ENCODE measurements at regions not wholly inside any gene's neighbourhood (a gene's known extent, or its start where the extent isn't known, plus 50 kb on each side); places are given as distances from the start of the nearest gene placed in this dataset.
"Not testable (repeated sequence)": the region's sequence is repeated elsewhere in the genome, so short reads cannot be mapped to it uniquely, and the experiment has no call there.

GRCh38 chr12:74105434-74105833 is 432.2 kb upstream of the ATXN7L3B start:
- Mint-ChIP-seq H3K36me3 (ENCODE audit: low read depth) (no peaks in the 10 kb centered on the region), H3K4me3 (no peak overlapping the region), H3K27ac (no peak overlapping the region), H3K4me1 (no peaks in the 10 kb centered on the region), H3K9me3 (no peaks in the 10 kb centered on the region), H3K27me3 (no peaks in the 10 kb centered on the region)
- ATAC-seq (replicated peaks) = no peak

GRCh38 chr12:74108729-74109128 is 428.9 kb upstream of the ATXN7L3B start:
- no peak overlapping the region for H3K4me3 Mint-ChIP-seq
- H3K9me3 Mint-ChIP-seq = no peaks in the 10 kb centered on the region
- H3K36me3 Mint-ChIP-seq (ENCODE audit: low read depth) = no peaks in the 10 kb centered on the region
- no peak for ATAC-seq (replicated peaks)
- H3K27ac Mint-ChIP-seq = no peak overlapping the region
- H3K4me1 Mint-ChIP-seq = no peaks in the 10 kb centered on the region
- no peaks in the 10 kb centered on the region for H3K27me3 Mint-ChIP-seq

- H3K36me3 Mint-ChIP-seq (ENCODE audit: low read depth) = no peaks in the 10 kb centered on the region
- H3K9me3 Mint-ChIP-seq = peaks cover 5% of the 10 kb centered on the region
- ATAC-seq (replicated peaks) = peak; percentile 14
- no peak overlapping the region for H3K27ac Mint-ChIP-seq
- H3K4me3 Mint-ChIP-seq = no peak overlapping the region
- no peaks in the 10 kb centered on the region for H3K27me3 Mint-ChIP-seq
- no peaks in the 10 kb centered on the region for H3K4me1 Mint-ChIP-seq
These were observed 425.8 kb upstream of the ATXN7L3B start for GRCh38 chr12:74111688-74112360.

- peaks cover 4% of the 10 kb centered on the region for H3K9me3 Mint-ChIP-seq
- no peak overlapping the region for H3K27ac Mint-ChIP-seq
- H3K36me3 Mint-ChIP-seq (ENCODE audit: low read depth) = no peaks in the 10 kb centered on the region
- no peaks in the 10 kb centered on the region for H3K4me1 Mint-ChIP-seq
- ATAC-seq (replicated peaks) = no peak
- H3K4me3 Mint-ChIP-seq = no peak overlapping the region
- no peaks in the 10 kb centered on the region for H3K27me3 Mint-ChIP-seq
These were observed 417.7 kb upstream of the ATXN7L3B start for GRCh38 chr12:74119811-74120362.

GRCh38 chr12:74120644-74121043 is 417.0 kb upstream of the ATXN7L3B start:
- H3K36me3 Mint-ChIP-seq (ENCODE audit: low read depth) = no peaks in the 10 kb centered on the region

GRCh38 chr12:74129702-74130101 is 407.9 kb upstream of the ATXN7L3B start:
- no peak overlapping the region for H3K4me3 Mint-ChIP-seq
- H3K4me1 Mint-ChIP-seq = no peaks in the 10 kb centered on the region
- peaks cover 10% of the 10 kb centered on the region for H3K9me3 Mint-ChIP-seq

More at GRCh38 chr12:74120644-74121043, 417.0 kb upstream of the ATXN7L3B start:
- Mint-ChIP-seq H3K27me3 (no peaks in the 10 kb centered on the region), H3K4me3 (no peak overlapping the region), H3K27ac (no peak overlapping the region), H3K9me3 (no peaks in the 10 kb centered on the region), H3K4me1 (no peaks in the 10 kb centered on the region)
- ATAC-seq (replicated peaks) = no peak

GRCh38 chr12:74144396-74144795 is 393.2 kb upstream of the ATXN7L3B start:
- Mint-ChIP-seq H3K9me3 (peaks cover 4% of the 10 kb centered on the region), H3K4me3 (no peak overlapping the region), H3K36me3 (ENCODE audit: low read depth) (no peaks in the 10 kb centered on the region), H3K4me1 (no peaks in the 10 kb centered on the region), H3K27me3 (no peaks in the 10 kb centered on the region), H3K27ac (no peak overlapping the region)
- no peak for ATAC-seq (replicated peaks)

More at GRCh38 chr12:74129702-74130101, 407.9 kb upstream of the ATXN7L3B start:
- no peaks in the 10 kb centered on the region for H3K27me3 Mint-ChIP-seq
- H3K36me3 Mint-ChIP-seq (ENCODE audit: low read depth) = no peaks in the 10 kb centered on the region
- no peak overlapping the region for H3K27ac Mint-ChIP-seq
- no peak for ATAC-seq (replicated peaks)

GRCh38 chr12:74145328-74145727 is 392.3 kb upstream of the ATXN7L3B start:
- no peaks in the 10 kb centered on the region for H3K36me3 Mint-ChIP-seq (ENCODE audit: low read depth)
- H3K27me3 Mint-ChIP-seq = no peaks in the 10 kb centered on the region
- H3K27ac Mint-ChIP-seq = no peak overlapping the region
- ATAC-seq (replicated peaks) = no peak
- H3K9me3 Mint-ChIP-seq = peaks cover 4% of the 10 kb centered on the region
- no peaks in the 10 kb centered on the region for H3K4me1 Mint-ChIP-seq
- no peak overlapping the region for H3K4me3 Mint-ChIP-seq

GRCh38 chr12:74148849-74149248 is 388.8 kb upstream of the ATXN7L3B start:
- H3K27me3 Mint-ChIP-seq = no peaks in the 10 kb centered on the region
- ATAC-seq (replicated peaks) = no peak
- H3K4me1 Mint-ChIP-seq = no peaks in the 10 kb centered on the region
- no peak overlapping the region for H3K4me3 Mint-ChIP-seq
- H3K9me3 Mint-ChIP-seq = peaks cover 4% of the 10 kb centered on the region
- H3K27ac Mint-ChIP-seq = no peak overlapping the region
- no peaks in the 10 kb centered on the region for H3K36me3 Mint-ChIP-seq (ENCODE audit: low read depth)

- no peak for ATAC-seq (replicated peaks)
- Mint-ChIP-seq H3K27ac (no peak overlapping the region), H3K27me3 (no peaks in the 10 kb centered on the region), H3K4me1 (no peaks in the 10 kb centered on the region), H3K9me3 (no peaks in the 10 kb centered on the region), H3K4me3 (no peak overlapping the region), H3K36me3 (ENCODE audit: low read depth) (no peaks in the 10 kb centered on the region)
These were observed 385.3 kb upstream of the ATXN7L3B start for GRCh38 chr12:74152370-74152769.

GRCh38 chr12:74166096-74166495 is 371.5 kb upstream of the ATXN7L3B start:
- Mint-ChIP-seq H3K36me3 (ENCODE audit: low read depth) (no peaks in the 10 kb centered on the region), H3K27ac (no peak overlapping the region), H3K27me3 (no peaks in the 10 kb centered on the region), H3K9me3 (no peaks in the 10 kb centered on the region), H3K4me1 (no peaks in the 10 kb centered on the region), H3K4me3 (no peak overlapping the region)
- ATAC-seq (replicated peaks) = no peak

- no peak for ATAC-seq (replicated peaks)
- no peaks in the 10 kb centered on the region for H3K36me3 Mint-ChIP-seq (ENCODE audit: low read depth)
- peaks cover 2% of the 10 kb centered on the region for H3K9me3 Mint-ChIP-seq
- H3K27ac Mint-ChIP-seq = no peak overlapping the region
- H3K4me3 Mint-ChIP-seq = no peak overlapping the region
- H3K27me3 Mint-ChIP-seq = no peaks in the 10 kb centered on the region
- H3K4me1 Mint-ChIP-seq = no peaks in the 10 kb centered on the region
These were observed 368.0 kb upstream of the ATXN7L3B start for GRCh38 chr12:74169607-74170006.

GRCh38 chr12:74170645-74171477 is 366.8 kb upstream of the ATXN7L3B start:
- no peaks in the 10 kb centered on the region for H3K4me1 Mint-ChIP-seq
- H3K9me3 Mint-ChIP-seq = peaks cover 6% of the 10 kb centered on the region
- no peak overlapping the region for H3K4me3 Mint-ChIP-seq
- no peak overlapping the region for H3K27ac Mint-ChIP-seq
- no peak for ATAC-seq (replicated peaks)
- no peaks in the 10 kb centered on the region for H3K36me3 Mint-ChIP-seq (ENCODE audit: low read depth)
- H3K27me3 Mint-ChIP-seq = no peaks in the 10 kb centered on the region

GRCh38 chr12:74171478-74171909 is 366.1 kb upstream of the ATXN7L3B start:
- no peak overlapping the region for H3K4me3 Mint-ChIP-seq
- no peaks in the 10 kb centered on the region for H3K36me3 Mint-ChIP-seq (ENCODE audit: low read depth)
- no peak overlapping the region for H3K27ac Mint-ChIP-seq
- no peaks in the 10 kb centered on the region for H3K4me1 Mint-ChIP-seq
- H3K27me3 Mint-ChIP-seq = no peaks in the 10 kb centered on the region
- H3K9me3 Mint-ChIP-seq = peaks cover 6% of the 10 kb centered on the region
- no peak for ATAC-seq (replicated peaks)

GRCh38 chr12:74174961-74175360 is 362.7 kb upstream of the ATXN7L3B start:
- H3K27ac Mint-ChIP-seq = not testable (repeated sequence)

More at GRCh38 chr12:74174961-74175360, 362.7 kb upstream of the ATXN7L3B start:
- H3K27me3 Mint-ChIP-seq; ATAC-seq (replicated peaks); H3K4me1 Mint-ChIP-seq; H3K36me3 Mint-ChIP-seq (ENCODE audit: low read depth); H3K4me3 Mint-ChIP-seq: not testable (repeated sequence)
- peaks cover 11% of the 10 kb centered on the region for H3K9me3 Mint-ChIP-seq
